ENCODE measurements at regions not wholly inside any gene's neighbourhood (a gene's known extent, or its start where the extent isn't known, plus 50 kb on each side); places are given as distances from the start of the nearest gene placed in this dataset.

DNA sequence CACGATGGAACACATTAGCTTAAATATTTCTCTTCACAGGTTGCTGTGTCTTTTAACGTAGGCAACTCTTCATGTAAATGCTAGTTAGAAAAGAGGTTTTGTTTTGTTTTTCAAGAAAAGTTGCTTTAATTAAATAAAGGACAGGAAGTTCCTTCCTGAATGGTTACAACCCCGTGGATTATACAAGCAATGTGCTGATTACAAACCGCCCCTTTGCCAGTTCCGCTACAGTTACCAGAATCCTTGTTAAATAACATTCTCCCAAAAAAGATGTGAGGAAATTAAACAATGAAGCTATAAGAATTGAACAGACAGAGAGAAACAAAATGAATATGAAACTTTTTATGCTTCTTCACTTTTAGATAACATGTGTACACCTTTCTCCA is 75.1 kb downstream of the LYZL2 start:
- intact Hi-C loops (cut with micrococcal nuclease) = no loop called here
- CTCF ChIA-PET = no interaction called here
- DNase-seq (ENCODE audit: low read depth, low spot score) (no peak), ATAC-seq (no peak)
- H3K4me3 ChIP-seq (replicated peaks in 1 of 2; ENCODE audit: low read depth in 1 of 2, low read length in 2 of 2) = no peak overlapping the region
- TF ChIP-seq, protein P1, sequence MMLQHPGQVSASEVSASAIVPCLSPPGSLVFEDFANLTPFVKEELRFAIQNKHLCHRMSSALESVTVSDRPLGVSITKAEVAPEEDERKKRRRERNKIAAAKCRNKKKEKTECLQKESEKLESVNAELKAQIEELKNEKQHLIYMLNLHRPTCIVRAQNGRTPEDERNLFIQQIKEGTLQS (IDR thresholded peaks at IDR 0.05) = no peak
- no peak for TF ChIP-seq RAD21 (IDR thresholded peaks at IDR 0.05; ENCODE audit: low read depth)
- TF ChIP-seq, protein P2, sequence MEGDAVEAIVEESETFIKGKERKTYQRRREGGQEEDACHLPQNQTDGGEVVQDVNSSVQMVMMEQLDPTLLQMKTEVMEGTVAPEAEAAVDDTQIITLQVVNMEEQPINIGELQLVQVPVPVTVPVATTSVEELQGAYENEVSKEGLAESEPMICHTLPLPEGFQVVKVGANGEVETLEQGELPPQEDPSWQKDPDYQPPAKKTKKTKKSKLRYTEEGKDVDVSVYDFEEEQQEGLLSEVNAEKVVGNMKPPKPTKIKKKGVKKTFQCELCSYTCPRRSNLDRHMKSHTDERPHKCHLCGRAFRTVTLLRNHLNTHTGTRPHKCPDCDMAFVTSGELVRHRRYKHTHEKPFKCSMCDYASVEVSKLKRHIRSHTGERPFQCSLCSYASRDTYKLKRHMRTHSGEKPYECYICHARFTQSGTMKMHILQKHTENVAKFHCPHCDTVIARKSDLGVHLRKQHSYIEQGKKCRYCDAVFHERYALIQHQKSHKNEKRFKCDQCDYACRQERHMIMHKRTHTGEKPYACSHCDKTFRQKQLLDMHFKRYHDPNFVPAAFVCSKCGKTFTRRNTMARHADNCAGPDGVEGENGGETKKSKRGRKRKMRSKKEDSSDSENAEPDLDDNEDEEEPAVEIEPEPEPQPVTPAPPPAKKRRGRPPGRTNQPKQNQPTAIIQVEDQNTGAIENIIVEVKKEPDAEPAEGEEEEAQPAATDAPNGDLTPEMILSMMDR (IDR thresholded peaks at IDR 0.05 in 2 of 3, conservative IDR thresholded peaks at IDR 0.05 in 1 of 3; ENCODE audit: borderline replicate concordance in 1 of 3, insufficient read depth in 1 of 3, low read depth in 2 of 3, low read length in 2 of 3) = no peak
- no peak for TF ChIP-seq SP1 (IDR thresholded peaks at IDR 0.05; ENCODE audit: low read depth)
- no peak for TF ChIP-seq TCF7L2 (IDR thresholded peaks at IDR 0.05; ENCODE audit: borderline replicate concordance, extremely low read depth, insufficient read depth, insufficient read length)
- TF ChIP-seq EZH2 (IDR thresholded peaks at IDR 0.05) = no peak
- TF ChIP-seq EZH2phosphoT487 (IDR thresholded peaks at IDR 0.05; ENCODE audit: borderline replicate concordance) = no peak
- no peak for TF ChIP-seq CEBPB (IDR thresholded peaks at IDR 0.05; ENCODE audit: low read depth)
- no peak for TF ChIP-seq ZNF274 (IDR thresholded peaks at IDR 0.05; ENCODE audit: low read depth, low read length)
- no peak for TF ChIP-seq YY1 (IDR thresholded peaks at IDR 0.05; ENCODE audit: extremely low read depth, insufficient replicate concordance, low read depth, low read length)
- TF ChIP-seq CBX3 (IDR thresholded peaks at IDR 0.05; ENCODE audit: low read depth) = no peak
- no peak for TF ChIP-seq EGR1 (IDR thresholded peaks at IDR 0.05; ENCODE audit: low read depth)
- no peak for TF ChIP-seq SIN3A (IDR thresholded peaks at IDR 0.05; ENCODE audit: low read depth)
- no peak for TF ChIP-seq JUND (IDR thresholded peaks at IDR 0.05)
- no peak for TF ChIP-seq POLR2AphosphoS5 (IDR thresholded peaks at IDR 0.05; ENCODE audit: low read depth, low read length)
- no peak for TF ChIP-seq FOSL1 (IDR thresholded peaks at IDR 0.05; ENCODE audit: low read depth)
- no peak for TF ChIP-seq SRF (IDR thresholded peaks at IDR 0.05; ENCODE audit: low read depth)
- BruUV-seq (replicated peaks) = no TSS peak
- H3K36me3 ChIP-seq (ENCODE audit: control insufficient read depth in 1 of 2, insufficient read depth in 2 of 2, low read length in 2 of 2) = no peaks in the 10 kb centered on the region
- no peaks in the 10 kb centered on the region for H3K79me2 ChIP-seq (ENCODE audit: insufficient read depth, low read length)
- H3K4me1 ChIP-seq (ENCODE audit: control insufficient read depth in 1 of 2, insufficient read depth in 2 of 2, low read length in 2 of 2) = 0 out of 4 replicates have a peak, but pooled peaks cover 0 to 3% of the 10 kb centered on the region in 2 experiments
- no peaks in the 10 kb centered on the region for H3K9me3 ChIP-seq (ENCODE audit: control insufficient read depth in 1 of 2, insufficient read depth in 1 of 2, low read depth in 1 of 2, low read length in 2 of 2)
- H3K4me2 ChIP-seq (ENCODE audit: low read length) = no peak overlapping the region
- RAD21 ChIA-PET (ENCODE audit: low non-redundant PET in 1 of 2, low total read pairs in 2 of 2, uncharacterized antibody in 2 of 2, unreplicated experiment in 2 of 2) = interaction anchor here in 1 of 2 experiments (0.6 kb wide), 1 partner anchor 121 kb away, joined by 5 read pairs; no protein-coding TSS in a partner anchor
- H3K27ac ChIP-seq (ENCODE audit: low read depth, low read length) = no peak overlapping the region
- H4K20me1 ChIP-seq (ENCODE audit: insufficient read depth) = no peaks in the 10 kb centered on the region
- no peak overlapping the region for H3K9ac ChIP-seq (ENCODE audit: low read length)
- H3K9me2 ChIP-seq (ENCODE audit: insufficient read depth) = no peaks in the 10 kb centered on the region
- no peak overlapping the region for H2AFZ ChIP-seq (ENCODE audit: low read depth, low read length, poor library complexity, severe bottlenecking)
- no peaks in the 10 kb centered on the region for H3K27me3 ChIP-seq (ENCODE audit: insufficient read depth, low read length)
- POLR2A ChIA-PET = no interaction called here
